ENCODE measurements at regions not wholly inside any gene's neighbourhood (a gene's known extent, or its start where the extent isn't known, plus 50 kb on each side); places are given as distances from the start of the nearest gene placed in this dataset.

DNA sequence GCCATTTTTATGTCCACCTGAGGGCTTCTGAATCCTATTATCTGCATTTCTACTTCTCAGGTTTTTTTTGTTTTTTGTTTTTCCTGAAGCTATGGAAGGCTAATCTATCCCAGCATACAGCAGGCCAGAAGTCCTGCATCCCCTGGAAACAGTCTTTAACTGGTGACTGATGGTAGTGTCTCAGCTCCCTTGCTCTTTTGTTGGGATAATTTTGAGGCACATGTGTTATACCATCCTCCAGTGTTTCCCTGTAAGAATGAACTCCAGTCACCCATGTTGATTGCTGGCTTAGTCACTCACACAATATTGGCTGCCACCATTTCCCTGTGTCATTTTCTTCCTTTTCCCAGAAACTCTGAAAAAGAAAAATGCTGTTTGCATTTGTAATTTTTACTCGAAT is 1094.0 kb upstream of the LRRN3 start:
- TF ChIP-seq POLR2A (IDR thresholded peaks at IDR 0.05; ENCODE audit: low read depth, low read length) (no peak), POLR2AphosphoS5 (IDR thresholded peaks at IDR 0.05; ENCODE audit: low read depth, low read length) (no peak)

Measured in GM12891 (cell line).